ENCODE measurements at regions not wholly inside any gene's neighbourhood (a gene's known extent, or its start where the extent isn't known, plus 50 kb on each side); places are given as distances from the start of the nearest gene placed in this dataset.

DNA sequence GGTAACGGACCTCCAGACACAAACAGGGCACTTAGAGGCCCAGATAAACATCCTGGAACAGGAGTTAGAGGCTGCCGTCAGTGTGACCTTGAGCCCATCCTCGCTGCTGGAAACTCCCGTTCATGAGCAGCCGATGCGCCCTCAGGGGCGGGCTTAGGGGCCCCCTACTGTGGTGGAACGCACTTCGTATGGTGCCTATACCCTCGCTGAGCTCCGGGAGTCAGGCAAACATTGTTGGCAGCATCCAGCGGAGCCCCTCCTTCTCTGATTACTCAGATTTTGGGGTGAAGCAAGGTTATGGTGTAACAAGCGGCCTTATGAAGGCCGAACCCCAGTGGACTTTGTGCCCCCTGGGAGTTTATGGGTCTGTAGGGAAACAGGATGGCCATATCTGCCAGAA lies 205.3 kb upstream of the SYT4 start:
- no peak for DNase-seq

DNA sequence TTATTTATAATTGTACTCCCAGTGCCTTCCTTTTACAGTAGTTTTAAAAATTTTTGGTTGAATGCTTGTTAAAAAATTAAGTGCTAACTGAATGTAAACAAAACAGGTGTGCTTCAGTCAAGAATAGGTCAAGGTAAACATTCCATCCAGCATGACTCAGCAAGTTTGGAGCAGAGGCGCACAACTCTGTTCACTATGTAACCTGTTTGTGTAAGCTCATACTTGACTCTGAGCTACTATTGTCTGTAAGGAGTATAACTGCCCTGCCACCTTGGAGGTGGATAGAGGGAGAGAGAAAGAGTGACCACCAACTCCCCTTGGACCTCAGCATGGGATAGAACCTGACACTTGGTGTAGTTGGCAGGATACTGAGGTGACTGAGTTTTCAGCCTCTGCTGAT lies 207.4 kb upstream of the SYT4 start:
- no peak for DNase-seq

DNA sequence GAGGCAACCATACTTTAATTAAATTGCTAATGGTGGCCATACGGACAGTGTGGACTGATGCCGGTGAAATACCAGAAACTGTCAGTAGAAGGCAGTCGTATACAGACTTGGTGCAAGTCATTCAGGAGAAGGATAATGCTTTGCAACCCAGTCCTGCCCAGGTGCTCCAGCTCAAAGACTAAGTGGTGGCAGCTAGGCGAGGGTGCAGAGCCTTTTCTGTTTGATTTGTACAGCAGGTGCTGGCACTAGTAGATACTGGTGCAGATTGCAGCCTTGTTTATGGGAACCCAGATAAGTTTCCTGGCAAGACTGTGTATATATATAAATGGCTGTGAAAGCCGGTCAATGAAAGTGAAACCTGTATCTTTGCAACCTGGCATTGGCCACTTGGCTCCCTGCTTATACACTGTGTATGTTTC lies 208.3 kb upstream of the SYT4 start:
- no peak for DNase-seq

DNA sequence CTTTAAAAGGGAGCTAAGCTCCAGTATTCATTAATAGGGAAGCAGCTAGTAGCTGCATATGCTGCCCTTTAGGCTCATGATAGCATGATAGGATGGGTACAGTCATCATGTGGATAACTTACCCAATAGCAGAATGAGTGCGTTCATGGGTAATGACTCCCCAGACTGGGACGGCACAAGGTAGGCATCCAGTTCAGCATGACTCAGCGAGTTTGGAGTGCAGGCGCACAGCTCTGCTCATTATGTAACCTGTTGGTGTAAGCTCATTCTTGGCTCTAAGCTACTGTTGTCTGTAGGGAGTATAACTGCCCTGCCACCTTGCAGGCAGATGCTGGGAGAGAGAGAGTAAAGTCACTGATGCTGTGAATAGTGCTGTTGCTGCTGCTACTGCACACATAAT lies 209.2 kb upstream of the SYT4 start:
- DNase-seq = no peak

DNA sequence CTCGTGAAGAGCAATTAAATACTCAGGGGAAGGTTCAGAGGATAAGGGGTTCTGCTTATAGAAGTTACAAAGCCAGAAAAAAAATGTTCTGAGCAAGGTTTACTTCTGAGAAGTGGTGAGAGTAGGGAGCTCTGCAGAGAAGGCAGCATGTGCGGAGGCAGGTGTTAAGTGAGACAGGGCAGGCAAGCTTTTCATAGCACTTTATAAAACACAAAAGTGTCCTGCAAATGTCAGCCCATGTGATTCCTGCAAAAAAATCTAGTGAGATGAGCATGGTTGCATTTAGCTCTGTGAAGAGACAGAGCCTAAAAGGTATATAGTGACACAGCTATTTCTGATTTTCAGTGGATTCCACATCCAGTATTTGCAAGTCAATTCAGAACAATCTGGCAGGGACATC lies 223.8 kb upstream of the SYT4 start:
- DNase-seq = no peak

DNA sequence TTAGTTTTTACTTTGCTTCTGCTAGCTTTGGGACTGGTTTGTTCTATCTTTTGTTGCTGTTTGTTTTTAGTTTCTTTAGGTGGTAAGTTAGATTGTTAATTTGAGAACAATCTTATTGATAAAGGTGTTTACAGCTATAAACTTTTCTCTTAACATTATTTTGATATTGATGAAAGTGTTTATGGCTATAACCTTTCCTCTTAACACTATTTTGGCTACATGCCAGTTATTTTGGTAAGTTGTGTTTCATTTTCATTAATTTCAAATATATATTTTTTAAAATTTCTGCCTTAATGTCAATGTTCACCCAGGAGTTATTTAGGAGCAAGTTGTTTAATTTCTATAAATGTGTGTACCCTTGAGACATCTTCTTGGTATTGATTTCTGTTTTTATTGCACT lies 229.6 kb upstream of the SYT4 start:
- DNase-seq = no peak

DNA sequence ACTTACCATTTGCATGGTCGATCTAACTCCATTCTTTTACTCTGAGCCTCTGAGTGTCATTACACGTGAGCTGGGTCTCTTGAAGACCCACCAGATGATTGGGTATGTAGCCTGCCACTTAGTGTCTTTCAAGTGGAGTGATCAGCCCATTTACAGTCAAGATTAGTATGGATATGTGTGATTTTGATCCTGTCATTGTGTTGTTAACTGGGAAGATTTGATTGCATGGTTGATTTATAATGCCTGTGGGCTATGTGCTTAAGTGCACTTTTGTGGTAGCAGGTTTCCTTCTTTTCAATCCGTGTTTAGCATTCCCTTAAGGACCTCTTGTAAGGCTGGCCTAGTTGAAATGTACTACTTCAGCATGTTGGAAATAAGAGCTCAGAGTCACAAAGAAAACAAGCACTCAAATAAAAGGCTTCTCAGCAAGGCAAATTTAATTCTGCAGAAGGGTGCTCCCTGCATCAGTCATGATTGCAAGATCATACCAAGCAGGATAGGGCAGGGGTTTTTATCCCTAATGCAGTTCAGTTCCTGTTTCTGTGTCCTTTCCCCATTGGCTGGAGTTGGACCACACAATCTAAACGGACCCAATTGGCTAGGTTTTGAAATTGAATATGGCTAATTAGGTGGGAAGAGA lies 230.7 kb upstream of the SYT4 start:
- no peak for DNase-seq

DNA sequence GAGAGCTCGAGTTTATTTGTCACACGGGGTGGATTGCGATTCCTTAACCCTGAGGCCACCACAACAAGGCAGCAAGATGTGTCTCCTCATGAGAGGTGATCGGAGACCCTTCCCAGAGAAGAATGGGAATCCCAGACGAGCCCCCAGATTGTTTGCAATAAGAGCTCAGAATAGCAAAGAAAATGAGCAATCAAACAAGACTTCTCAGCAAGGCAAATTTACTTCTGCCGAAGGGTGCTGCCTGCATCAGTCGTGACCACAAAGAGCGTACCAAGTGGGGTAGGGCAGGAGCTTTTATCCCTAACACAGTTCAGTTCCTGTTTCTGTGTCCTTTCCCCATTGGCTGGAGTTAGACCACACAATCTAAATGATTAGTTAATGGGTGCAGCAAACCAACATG lies 237.5 kb upstream of the SYT4 start:
- no peak for DNase-seq

DNA sequence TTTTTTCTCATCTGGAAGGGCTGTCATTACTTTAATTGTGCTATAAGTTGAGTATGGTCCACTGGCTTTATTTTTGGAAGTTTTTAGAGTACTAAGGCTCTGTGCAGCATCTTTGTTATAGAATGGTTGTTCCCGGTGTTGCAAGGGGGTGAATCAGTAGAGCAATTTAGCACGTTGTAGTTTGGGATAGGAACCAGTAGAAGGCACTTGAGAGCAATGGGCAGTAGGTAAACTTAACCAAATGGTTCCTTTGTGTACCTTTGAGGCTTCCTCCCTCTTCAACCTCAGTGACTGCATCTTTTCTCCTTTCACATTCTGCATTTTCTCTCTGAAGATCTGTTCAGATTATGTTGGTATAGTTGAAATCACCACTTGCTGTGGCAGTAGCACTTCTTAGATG lies 238.2 kb upstream of the SYT4 start:
- DNase-seq = no peak

DNA sequence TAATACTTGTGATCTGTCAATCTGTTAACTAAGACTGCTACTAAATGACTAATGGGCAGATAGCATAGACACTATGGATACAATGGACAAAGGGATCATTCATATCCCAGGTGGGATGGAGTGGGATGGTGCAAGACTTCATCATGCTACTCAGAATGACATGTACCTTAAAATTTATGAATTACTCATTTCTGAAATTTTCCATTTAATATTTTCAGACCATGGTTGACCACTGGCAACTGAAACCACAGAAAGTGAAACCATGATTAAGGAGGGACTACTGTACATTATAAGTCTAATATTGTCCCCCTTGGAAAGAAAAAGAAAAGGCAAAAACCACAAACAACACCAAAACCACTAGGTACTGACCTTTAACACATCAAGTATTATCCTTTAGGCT lies 247.0 kb upstream of the SYT4 start:
- DNase-seq = no peak

DNA sequence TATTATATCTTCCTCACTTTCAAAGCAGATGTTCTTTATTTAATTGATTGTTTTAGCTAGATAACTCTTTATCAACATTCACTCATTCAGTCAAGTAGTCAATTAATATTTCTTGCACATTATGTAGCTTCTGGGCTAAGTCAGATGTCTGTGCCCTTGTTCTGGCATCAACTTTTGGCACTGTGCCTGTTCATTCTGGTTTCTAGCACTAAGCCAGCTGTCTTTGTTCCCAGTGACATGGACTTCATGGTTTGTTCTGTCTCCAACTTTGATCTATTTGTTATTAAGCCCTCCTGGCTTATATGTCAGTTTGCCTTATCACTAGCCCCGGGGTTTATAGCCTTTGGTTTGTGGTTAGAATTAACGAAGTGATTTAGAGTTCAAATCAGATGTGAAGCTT lies 247.9 kb upstream of the SYT4 start:
- DNase-seq = no peak

DNA sequence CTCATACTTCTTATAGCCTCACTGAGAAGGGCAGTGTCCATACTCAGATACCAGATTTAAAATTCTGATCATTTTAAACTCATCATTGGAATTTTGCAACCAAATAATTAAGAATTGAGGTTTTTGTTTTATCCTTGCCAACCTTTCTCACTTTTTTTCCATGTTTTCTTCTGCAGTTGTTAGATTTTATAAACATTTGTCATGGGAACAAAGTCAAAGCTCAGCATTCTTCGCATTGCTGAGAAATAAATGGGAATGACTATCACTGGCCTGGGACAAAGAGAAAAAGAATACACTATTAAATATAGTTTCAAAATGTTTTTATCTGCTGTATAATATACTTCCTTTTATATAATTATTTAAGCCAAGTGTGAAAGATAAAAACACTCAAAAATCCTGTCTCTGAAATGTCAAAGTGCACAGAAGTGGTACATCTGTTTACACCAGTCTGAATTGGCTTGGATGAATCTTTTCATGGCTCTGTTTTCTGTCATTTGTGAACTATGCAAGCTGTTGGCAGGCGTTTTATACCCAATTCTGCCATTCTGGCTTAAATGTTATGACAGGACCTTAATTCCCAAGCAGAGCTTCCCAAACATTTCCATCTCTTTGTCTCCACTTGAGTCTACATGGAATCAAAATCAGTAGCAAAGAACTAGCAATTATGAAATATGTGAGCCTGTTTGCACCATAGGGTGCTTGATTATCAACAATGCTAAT lies 249.3 kb upstream of the SYT4 start:
- DNase-seq = no peak

DNA sequence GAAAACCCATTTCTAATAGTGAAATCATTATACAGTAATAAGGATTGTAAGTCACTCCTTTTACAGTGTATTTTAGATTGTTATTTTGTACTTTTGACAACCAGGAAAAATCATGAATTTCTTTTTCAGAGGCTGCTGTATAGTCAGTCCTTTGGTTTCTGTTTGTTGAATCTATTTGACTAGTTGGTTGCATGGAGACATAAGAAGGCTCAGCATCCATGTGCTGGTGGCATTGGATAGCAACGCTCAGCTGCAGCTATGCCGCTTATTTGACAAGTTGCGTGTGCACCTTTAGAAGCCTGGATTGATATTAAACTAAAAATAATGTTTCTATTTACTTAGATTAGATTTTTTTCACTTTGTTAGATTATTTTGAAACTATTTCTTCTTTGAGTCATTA lies 254.1 kb upstream of the SYT4 start:
- no peak for DNase-seq

DNA sequence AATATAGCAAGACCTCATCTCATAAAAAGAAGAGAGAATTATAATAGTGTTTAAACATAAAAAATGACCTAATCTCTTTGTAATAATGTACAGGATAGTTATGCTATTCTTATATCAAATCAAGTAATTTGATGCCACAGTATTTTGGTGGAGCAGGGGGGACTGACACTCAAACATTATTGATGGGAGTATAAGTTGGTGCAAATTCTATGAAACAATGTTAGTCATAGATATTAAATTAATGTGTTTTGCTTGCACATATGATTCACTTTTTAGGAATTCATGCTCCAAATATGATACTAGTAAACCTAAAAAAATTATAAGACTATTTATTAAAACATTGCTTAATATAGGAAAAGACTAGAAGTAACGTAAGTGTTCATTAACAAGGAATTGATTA lies 256.1 kb upstream of the SYT4 start:
- DNase-seq = no peak

DNA sequence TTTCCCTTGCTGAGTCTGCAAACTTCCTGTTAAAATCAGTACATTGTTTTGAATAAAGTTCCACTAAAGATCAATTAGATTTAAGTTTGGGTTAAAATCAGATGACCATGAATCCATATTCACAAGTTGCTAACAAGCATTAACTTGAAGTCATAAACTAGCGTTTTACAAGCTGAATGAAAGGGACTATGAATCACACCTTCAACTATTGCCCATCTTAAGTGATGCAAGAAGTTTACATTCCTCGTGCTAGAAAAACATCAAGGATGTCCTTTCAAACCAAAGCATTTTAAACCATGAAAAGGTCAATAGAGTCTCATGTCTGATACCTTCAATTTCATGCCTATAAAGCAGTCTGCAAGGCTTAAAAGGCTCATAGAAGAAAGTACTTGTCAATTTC lies 257.2 kb upstream of the SYT4 start:
- DNase-seq = no peak

DNA sequence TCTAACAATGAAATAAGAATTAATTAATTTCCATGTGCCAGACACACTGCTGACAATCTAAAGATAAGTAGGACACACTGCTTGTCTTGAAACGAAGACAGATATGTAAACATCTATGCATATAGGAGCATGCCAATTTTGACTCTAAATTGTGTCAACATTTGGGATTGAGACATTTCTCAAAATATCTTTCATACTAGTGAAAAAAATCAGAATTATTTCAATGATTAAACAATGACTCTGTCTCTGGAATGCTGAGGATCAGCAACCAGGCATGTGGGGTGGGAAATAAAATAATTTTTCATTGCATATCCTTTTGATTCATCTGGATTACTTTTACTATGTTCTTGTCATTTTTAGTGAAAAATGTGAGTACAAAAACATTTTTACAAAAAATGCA lies 262.6 kb upstream of the SYT4 start:
- DNase-seq = no peak

DNA sequence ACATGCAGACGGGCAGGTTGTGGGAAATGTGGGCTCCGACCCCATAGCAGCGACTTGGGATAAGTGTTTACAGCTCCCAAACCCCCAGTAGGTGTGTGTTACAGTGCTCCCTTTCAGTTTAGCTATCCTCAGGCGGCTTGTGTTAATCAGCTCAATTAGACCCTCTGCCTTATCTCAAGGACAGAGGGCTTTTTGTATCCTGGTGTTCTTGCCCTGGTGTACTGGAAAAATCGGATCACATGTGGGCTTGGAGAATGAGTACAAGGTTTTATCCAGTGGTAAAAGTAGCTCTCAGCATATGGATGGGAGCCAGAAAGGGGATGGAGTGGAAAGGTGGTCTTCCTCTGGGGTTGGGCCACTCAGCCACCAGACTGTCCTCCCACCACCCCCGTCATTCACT lies 264.7 kb upstream of the SYT4 start:
- no peak for DNase-seq

DNA sequence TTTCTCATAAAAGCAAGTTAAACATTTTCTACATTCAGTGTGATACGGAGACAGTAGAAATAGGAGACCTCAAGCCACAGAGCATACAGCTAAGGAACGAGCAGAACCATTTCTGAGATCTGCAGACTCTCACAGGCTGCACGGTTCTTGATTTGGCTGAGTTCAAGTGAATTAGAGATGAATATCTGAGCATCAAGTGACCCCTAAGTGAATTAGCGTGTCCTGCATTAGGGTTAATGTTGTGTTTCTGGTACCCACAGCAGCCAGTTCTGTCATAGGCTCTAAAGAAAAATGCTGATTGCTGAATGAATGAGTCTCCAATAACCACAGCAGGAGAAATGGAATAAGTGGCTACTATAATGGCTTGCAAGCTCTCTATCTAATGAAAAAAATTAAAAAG lies 265.9 kb upstream of the SYT4 start:
- no peak for DNase-seq

DNA sequence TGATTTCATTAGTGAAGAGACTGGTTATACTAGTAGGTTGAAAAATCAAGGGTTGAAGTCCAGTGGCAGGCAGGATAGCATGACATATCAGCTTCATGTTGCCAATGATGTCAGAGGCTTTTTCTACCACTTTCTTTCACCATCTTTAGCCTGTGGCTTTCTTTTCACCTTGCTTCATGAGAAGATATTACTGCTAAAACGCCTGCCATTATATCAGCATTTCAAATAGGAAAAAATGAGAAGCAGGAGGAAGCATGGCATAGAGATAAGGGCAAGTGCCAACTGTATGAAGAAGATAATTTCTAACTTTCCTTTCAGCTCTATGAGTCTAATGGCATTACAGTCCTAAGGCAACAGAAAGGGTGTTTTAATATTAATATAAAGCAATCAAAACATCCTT lies 270.2 kb upstream of the SYT4 start:
- DNase-seq = no peak

DNA sequence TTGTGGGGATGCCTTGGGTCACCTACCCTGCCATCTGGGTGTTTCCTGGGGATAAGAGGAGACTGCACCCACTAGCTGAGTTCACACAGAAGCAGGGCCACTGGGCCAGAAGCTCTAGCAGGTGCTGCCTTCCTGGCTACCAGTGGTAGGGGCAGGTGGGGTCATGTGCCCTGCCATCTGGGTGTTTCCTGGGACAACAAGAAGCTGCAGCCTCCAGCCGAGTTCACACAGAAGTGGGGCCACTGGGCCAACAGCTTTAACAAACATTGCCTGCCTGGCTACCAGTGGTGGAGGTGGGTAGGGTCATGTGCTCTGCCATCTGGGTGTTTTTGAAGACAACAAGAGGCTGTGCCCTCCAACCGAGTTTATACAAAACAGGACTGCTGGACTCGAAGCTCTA lies 282.2 kb upstream of the SYT4 start:
- no peak for DNase-seq

DNA sequence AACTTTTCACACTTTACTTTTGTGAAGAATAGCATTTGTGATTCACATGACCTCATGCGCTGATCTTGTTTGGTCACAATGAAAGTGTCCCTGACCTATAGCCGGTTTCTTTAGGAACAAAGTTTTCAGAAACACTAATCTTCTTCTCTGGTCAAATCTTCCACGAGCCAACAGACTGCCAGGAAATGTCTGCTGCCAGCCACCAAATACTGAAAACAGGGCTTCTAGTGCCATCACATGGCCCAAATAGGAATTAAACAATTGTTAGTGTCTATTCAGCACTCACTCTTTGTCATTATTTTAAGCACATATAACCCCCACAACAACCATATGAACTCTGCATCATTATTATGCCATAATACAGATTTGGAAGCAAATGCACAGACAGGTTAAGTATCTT lies 286.5 kb upstream of the SYT4 start:
- no peak for DNase-seq

DNA sequence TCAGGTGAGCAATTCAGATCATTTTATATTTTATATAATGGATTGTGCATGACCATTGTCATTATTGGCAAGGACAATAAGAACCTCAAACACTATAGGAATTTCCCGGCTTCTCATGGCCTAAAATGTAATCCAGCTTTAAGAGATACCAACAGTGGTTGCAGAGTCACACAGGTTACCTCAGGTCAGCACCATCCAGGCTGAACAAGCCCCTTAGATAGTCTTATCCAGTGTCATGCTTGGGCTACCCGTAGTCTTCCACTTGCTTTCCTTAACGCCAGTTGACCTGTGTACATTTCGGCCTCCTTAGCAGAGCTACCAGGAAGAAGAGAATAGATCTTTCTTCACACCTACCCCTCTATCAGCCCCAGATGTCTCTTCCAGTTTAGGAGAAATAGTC lies 293.3 kb upstream of the SYT4 start:
- no peak for DNase-seq

DNA sequence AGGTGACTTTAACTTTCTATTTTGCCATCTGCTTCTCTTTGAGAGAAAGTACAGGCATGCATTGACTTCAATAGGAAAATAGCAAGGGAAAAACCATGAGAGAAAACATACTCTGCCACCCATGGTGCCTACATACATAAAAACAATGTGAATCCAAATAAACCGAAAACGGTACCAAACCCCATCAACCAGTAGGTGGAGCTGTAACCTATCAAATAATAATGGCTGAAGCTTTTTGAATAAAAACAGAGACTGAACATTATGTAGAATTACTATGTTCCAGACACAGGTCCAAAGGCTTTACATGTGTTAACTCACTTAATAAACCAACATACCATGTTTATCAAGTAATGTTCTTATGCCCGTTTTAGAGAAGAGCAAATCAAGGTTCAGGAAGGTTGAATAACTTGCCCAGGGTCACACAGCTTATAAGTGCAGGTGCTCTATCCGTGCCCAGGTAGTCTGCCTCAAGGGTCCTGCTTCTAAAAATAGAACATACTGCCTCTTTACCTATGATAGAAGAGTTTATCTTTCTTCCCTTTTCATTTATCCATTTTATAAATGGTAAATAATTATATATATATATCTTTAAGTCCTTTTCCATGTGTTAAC lies 293.9 kb upstream of the SYT4 start:
- DNase-seq = peak; percentile 36

DNA sequence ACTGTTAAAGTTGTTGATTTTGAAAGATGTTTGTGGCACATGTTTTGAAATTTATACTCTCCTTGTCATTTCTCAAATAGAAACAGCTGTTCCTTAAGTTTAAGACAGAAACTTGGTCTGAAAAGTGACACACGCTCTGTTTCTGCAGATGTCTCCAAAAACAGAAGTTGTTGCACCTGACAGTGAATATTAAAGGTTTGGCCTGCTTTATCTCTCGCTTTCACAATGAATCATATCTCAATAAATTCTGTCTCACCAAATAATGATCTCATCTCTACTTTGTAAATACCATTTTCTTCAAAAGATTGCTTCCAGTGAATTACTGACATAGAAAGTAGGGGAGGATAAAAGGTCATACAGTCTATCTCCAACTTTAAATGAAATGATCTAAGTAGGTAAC lies 294.9 kb upstream of the SYT4 start:
- DNase-seq = no peak

DNA sequence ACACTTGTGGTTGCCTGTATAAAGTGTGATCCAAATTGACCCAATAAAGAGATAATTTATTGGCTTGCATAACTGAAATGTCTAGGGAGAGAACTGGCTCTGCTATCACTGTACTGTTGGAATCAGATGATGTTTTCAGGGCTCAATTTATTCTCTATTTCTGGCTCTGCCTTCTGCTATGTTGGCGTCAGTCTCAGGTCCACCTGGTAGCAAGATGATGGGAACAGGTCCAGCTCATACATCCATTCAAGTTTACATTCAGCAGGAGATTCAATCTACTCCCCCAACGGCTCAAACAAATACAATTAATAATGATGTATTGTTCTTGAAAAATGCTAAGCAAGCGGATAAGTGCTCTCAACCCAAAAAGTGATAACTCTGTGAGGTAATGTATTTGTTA lies 297.7 kb upstream of the SYT4 start:
- no peak for DNase-seq

Data from inflammatory macrophage treated with lipopolysaccharide for 4 hours (primary cell).